Thyroid gland (tissue), 4 donors: ENCODE measurements at regions not wholly inside any gene's neighbourhood (a gene's known extent, or its start where the extent isn't known, plus 50 kb on each side); places are given as distances from the start of the nearest gene placed in this dataset.
"Not testable (repeated sequence)": the region's sequence is repeated elsewhere in the genome, so short reads cannot be mapped to it uniquely, and the experiment has no call there.

Source experiments
- DNase-seq, 2 donors: peaks; one replicate each; pipeline ENCODE4 v3.0.0-alpha.2; 2019
- H3K27ac ChIP-seq, 3 donors: fragments of 200-600 bp; sonication (generic); 1 replicate in 2 of 3; 2 replicates in 1 of 3; pipeline ENCODE4 v1.5.1; 2016 to 2019; ENCODE audit warnings: mild to moderate bottlenecking in 1 of 3, moderate library complexity in 1 of 3
- H3K27me3 ChIP-seq: fragments of 200-600 bp; sonication (generic); one replicate; pipeline ENCODE4 v1.5.1; 2019
- H3K36me3 ChIP-seq, 2 donors: fragments of 200-600 bp; sonication (generic); one replicate each; pipeline ENCODE4 v1.5.1; 2016 to 2019
- H3K4me1 ChIP-seq, 2 donors: fragments of 200-600 bp; sonication (generic); one replicate each; pipeline ENCODE4 v1.5.1; 2017 to 2019
- H3K4me3 ChIP-seq, 3 donors: fragments of 200-600 bp; sonication (generic); replicated peaks in 1 of 3; 1 replicate in 2 of 3; 2 replicates in 1 of 3; pipeline ENCODE4 v1.5.1; 2016; ENCODE audit warnings: mild to moderate bottlenecking in 1 of 3
- H3K9me3 ChIP-seq: fragments of 200-600 bp; sonication (generic); one replicate; pipeline ENCODE4 v1.5.1; 2017
- CTCF ChIP-seq, 6 experiments: fragments of 200-600 bp in 3 of 6; fragments of 450-650 bp in 3 of 6; sonication (generic) in 3 of 6; IDR thresholded peaks; one replicate each; pipeline ENCODE4 v1.5.1; 2016 to 2019; ENCODE audit warnings: antibody characterized with exemption in 6 of 6, mild to moderate bottlenecking in 2 of 6, inconsistent platforms in 1 of 6, moderate library complexity in 1 of 6
- POLR2A ChIP-seq, 2 donors: fragments of 450-650 bp; IDR thresholded peaks; one replicate each; pipeline ENCODE4 v1.6.1; 2017; ENCODE audit warnings: antibody characterized with exemption in 2 of 2, mild to moderate bottlenecking in 2 of 2, moderate library complexity in 1 of 2
- WGBS, 2 donors: methylation state at CpG; one replicate each; pipeline ENCODE4 v1.1.5; 2017; 5-methylcytosine and 5-hydroxymethylcytosine counted together
- intact Hi-C: fragments of 100-400 bp; cut with DNase I; formaldehyde crosslinking; loops from one replicate; pipeline ENCODE4 v1.15.1; 2023

GRCh38 chr5:108560166-108560565 is 178.3 kb upstream of the FBXL17 start:
- TF ChIP-seq POLR2A (IDR thresholded peaks at IDR 0.05) (no peak), CTCF (IDR thresholded peaks at IDR 0.05) (no peak)
- Histone ChIP-seq H3K4me1 (no peaks in the 10 kb centered on the region), H3K27ac (no peak overlapping the region), H3K36me3 (no peaks in the 10 kb centered on the region), H3K4me3 (no peak overlapping the region), H3K9me3 (no peaks in the 10 kb centered on the region), H3K27me3 (no peaks in the 10 kb centered on the region)
- WGBS, 2 donors, result 83 to 86% methylated on average over 2 of the region's 2 CpGs
- intact Hi-C loops, result no loop called here
- no peak for DNase-seq

- H3K4me3 ChIP-seq, H3K9me3 ChIP-seq, H3K4me1 ChIP-seq, H3K36me3 ChIP-seq, intact Hi-C loops, H3K27me3 ChIP-seq, DNase-seq, H3K27ac ChIP-seq: not testable (repeated sequence)
- WGBS, 2 donors, result no CpG with 5 or more reads among the region's 24 CpGs
Observed at GRCh38 chr5:108558840-108559239, 176.9 kb upstream of the FBXL17 start.

GRCh38 chr5:108558142-108558541 is 176.2 kb upstream of the FBXL17 start:
- H3K4me1 ChIP-seq, H3K9me3 ChIP-seq, H3K36me3 ChIP-seq, H3K4me3 ChIP-seq, H3K27me3 ChIP-seq, intact Hi-C loops, DNase-seq, H3K27ac ChIP-seq: not testable (repeated sequence)
- WGBS, 2 donors, result 94 to 95% methylated on average over 2 of the region's 5 CpGs

- Histone ChIP-seq H3K27me3 (no peaks in the 10 kb centered on the region), H3K4me1 (no peaks in the 10 kb centered on the region), H3K9me3 (no peaks in the 10 kb centered on the region), H3K36me3 (no peaks in the 10 kb centered on the region), H3K27ac (no peak overlapping the region), H3K4me3 (no peak overlapping the region)
- intact Hi-C loops, result no loop called here
- 66 to 70% methylated on average over 2 of the region's 2 CpGs for WGBS, 2 donors
- DNase-seq, result no peak
- TF ChIP-seq POLR2A (IDR thresholded peaks at IDR 0.05) (no peak), CTCF (IDR thresholded peaks at IDR 0.05) (no peak)
Observed at GRCh38 chr5:108557686-108558085, 175.8 kb upstream of the FBXL17 start.

- TF ChIP-seq CTCF (IDR thresholded peaks at IDR 0.05), result no peak
- no peak for TF ChIP-seq POLR2A (IDR thresholded peaks at IDR 0.05)
- DNase-seq, result no peak
- no peak overlapping the region for H3K27ac ChIP-seq
- H3K9me3 ChIP-seq, result no peaks in the 10 kb centered on the region
- no peaks in the 10 kb centered on the region for H3K27me3 ChIP-seq
- 83 to 86% methylated on average over 5 of the region's 5 CpGs for WGBS, 2 donors
- H3K36me3 ChIP-seq, result no peaks in the 10 kb centered on the region
- H3K4me1 ChIP-seq, result no peaks in the 10 kb centered on the region
- intact Hi-C loops, result no loop called here
- H3K4me3 ChIP-seq, result no peak overlapping the region
Observed at GRCh38 chr5:108556441-108557145, 174.7 kb upstream of the FBXL17 start.

- Histone ChIP-seq H3K4me3 (no peak overlapping the region), H3K27ac (no peak overlapping the region), H3K9me3 (no peaks in the 10 kb centered on the region), H3K36me3 (no peaks in the 10 kb centered on the region), H3K27me3 (no peaks in the 10 kb centered on the region), H3K4me1 (no peaks in the 10 kb centered on the region)
- DNase-seq, result no peak
- TF ChIP-seq POLR2A (IDR thresholded peaks at IDR 0.05) (no peak), CTCF (IDR thresholded peaks at IDR 0.05) (no peak)
- 77 to 78% methylated on average over 10 of the region's 10 CpGs for WGBS, 2 donors
- intact Hi-C loops, result no loop called here
Observed at GRCh38 chr5:108548684-108549596, 167.0 kb upstream of the FBXL17 start.
